HuH-7 (cell line): ENCODE measurements at regions not wholly inside any gene's neighbourhood (a gene's known extent, or its start where the extent isn't known, plus 50 kb on each side); places are given as distances from the start of the nearest gene placed in this dataset.
A peak's percentile ranks its signal among the peaks of the same experiment; 100 is the strongest.

ENCODE experiments used
- DNase-seq: peaks from one replicate; pipeline ENCODE4 v3.0.0; 2011; ENCODE audit warnings: low spot score

DNA sequence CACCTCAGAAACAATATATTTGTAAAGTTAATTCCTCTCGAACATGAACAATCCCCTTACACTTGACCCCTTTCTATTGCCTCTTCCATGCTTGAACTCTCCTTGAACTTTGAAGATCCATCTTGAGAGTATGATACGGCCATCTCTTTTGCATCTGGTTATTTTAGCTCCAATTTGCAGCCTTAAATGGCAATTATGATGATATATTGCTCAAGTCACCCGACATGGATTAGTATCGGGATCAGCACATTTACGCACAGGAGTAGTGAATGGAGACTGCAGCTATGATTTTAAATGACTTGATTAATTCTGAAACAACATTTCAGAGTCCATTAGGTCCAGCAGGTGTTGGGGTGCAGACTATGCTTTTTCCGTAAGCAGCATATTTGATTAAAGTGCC, 143.8 kb upstream of the PAQR3 start:
- no peak for DNase-seq

DNA sequence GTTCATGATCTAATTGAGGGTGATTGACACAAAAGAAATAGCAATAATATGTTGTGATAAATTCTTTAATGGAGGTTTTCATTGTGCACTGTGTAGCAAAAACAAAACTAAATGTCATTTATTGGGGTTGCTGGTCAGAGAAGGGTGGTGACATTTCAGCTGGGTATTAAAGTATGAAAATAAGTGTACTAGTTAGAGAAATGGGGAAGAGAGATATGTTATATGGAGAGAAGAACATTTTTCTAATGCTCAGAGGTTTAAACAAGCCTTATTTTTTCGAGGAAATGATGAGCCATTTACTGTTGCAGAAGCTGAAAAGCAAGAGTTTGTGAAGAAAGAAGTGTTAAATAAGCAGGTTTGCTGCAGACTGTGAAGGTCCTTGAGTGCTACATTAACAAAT, 142.7 kb upstream of the PAQR3 start:
- DNase-seq = no peak

DNA sequence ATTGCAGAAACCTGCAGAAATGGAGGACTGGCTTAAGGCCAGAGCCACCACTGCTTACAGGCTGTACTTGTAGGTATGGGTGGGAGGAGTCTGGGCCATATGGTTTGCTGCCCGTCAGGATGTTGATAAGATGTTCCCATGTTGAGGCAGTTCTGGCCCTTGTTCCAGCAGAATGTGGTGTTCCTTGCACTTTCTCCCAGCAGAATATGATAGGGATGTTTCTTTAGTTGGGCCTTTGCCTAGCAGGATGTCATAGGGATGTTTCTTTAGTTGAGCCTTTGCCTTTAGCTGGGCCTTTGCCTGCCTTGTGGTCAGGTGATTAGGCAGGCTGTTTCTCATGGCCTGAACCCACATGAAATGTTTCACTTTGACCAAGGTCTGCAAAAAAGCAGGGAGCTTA, 139.1 kb upstream of the PAQR3 start:
- no peak for DNase-seq

DNA sequence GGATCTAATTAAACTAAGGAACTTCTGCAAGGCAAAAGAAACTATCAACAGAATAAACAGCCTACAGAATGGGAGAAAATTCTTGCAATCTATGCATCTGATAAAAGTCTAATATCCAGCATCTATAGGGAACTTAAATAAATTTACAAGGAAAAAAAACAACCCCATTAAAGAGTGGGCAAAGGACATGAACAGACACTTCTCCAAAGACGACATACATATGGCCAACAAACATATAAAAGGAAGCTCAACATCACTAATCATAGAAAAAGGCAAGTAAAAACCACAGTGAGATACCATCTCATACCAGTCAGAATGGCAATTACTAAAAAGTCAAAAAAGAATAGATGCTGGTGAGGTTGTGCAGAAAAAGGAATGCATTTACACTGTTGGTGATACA, 134.8 kb upstream of the PAQR3 start:
- no peak for DNase-seq

DNA sequence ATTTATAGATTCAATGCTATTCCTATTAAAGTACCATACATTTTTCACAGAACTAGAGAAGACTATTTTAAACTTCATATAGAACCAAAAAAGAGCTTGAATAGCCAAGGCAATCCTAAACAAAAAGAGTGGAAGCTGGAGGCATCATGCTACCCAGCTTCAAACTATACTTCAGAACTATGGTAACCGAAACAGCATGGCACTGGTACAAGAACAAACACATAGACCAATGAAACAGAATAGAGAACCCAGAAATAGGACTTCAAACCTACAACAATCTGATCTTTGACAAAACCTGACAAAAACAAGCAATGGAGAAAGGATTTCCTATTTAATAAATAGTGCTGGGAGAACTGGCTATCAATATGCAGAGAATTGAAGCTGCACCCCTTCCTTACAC, 134.2 kb upstream of the PAQR3 start:
- no peak for DNase-seq

DNA sequence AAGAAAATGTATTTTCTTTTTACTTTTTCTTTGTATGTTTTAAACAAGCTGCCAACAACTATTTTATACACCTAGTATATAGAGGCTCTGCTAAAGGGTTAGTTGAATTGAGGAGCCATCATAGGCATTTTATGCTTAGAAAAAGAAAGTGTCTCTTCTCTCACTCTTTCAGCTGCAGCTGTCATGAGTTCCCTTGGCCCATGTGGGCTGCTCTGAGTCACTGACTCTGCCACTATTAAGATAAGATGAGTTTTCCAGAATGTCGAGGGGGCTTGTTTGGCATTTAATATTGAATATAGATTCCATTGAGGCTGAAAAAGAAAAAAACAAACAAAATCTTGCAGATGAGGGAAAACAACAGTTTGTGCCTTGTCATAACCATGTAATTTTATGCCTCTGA, 126.0 kb upstream of the PAQR3 start:
- DNase-seq = no peak

DNA sequence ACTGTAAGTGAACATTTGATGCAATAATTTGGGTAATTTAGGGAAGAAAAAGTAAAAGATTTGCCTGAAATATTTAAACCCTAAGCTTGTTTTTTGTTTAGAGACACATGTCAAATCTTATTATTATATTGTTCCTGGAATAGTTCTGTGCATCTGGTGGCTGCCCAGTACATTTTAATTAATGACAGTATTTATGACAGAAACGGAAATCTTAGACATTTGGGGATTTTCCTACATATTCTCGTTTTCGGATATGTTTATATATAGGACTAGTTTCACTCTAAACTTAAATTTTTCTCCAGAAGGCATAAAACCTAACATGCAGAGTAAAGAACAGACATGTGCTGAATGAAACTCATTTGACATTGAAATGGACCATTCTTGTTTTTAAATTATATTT, 125.6 kb upstream of the PAQR3 start:
- DNase-seq = no peak

DNA sequence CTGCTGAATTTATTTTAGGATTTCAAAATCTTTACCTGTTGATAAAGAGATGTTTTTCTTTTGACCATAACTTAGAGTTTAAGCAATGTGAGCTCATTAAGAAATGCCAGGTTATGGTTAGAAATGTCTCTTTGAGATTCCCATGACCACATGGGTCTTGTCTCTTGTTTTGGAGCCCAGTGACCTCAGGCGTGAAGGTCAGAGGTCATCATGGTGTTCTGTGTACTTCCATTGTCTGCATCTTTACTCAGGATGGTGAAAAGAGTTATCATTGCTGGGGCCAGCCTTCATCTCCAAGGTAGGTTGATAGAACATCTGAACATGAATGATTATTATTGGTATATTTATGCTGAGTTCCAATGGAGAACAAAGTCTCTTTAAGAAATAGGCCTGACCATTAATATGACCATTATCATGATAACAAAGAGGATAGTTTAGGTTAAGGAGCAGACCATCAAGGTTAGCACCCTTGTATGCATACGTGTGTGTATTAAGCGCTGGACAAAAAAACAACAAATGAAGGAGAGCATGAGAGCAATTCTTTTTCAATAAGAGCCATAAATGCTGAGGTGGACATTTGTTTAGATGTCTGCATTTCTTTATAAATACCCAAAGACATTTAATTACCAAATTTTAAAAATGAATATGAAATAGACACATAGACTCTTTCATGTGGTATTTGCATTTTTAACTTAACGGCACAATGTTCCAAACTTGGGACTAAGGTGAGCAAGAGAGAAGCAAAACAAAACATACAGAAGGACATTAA, 120.6 kb upstream of the PAQR3 start:
- no peak for DNase-seq

DNA sequence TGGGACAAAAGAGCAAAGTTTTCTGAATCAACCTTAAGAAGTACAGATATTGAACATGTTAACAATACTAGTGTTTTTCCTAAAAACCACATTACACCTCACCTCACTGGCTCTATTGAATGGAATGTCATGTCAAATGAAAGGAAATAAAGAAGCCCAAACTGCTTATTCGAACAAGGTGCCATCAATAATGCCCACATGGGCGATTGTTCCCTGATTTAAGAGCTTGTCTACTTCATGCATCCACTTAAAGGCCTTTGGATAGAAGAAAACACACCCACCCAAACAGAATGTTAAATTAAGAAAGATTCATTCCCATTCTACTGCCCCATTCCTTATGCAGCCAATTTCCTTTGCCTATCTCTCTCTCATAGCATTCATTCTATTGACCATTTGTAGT, 118.5 kb upstream of the PAQR3 start:
- DNase-seq = no peak

DNA sequence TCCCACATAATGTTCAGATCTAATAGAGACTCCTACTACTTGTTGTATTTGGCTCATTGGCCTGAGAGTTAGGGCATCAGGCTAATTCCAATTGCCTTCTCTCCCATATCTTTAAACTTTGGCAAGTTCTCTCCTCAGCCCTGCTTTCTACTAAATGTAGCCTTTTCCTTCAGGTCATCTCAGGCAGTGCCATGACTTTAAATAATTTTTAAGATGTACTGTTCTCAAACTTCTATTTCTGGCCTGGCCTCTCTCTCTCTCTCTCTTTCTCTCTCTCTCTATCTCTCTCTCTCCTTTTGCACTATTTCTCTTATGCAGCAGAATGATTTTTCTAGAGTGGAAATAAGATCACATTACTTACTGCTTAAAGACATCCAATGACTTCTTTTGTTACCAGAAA, 114.5 kb upstream of the PAQR3 start:
- DNase-seq = no peak

DNA sequence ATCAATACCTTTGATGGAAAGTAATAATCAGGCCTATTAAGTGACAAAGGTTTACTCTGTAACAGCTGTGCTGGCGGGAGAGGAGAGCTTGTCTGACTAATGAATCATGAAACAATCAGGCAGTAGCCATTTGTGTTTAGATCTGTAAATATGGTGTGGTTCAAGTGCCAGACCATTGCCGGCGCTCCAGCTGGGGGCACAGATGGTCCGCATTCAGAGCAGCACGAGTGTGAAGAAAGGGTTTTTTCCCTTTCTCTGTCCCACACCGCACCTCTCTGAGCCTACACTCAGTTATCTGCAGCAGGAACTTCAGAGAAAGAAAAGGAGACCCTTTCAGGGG, 111.3 kb upstream of the PAQR3 start:
- DNase-seq = no peak

DNA sequence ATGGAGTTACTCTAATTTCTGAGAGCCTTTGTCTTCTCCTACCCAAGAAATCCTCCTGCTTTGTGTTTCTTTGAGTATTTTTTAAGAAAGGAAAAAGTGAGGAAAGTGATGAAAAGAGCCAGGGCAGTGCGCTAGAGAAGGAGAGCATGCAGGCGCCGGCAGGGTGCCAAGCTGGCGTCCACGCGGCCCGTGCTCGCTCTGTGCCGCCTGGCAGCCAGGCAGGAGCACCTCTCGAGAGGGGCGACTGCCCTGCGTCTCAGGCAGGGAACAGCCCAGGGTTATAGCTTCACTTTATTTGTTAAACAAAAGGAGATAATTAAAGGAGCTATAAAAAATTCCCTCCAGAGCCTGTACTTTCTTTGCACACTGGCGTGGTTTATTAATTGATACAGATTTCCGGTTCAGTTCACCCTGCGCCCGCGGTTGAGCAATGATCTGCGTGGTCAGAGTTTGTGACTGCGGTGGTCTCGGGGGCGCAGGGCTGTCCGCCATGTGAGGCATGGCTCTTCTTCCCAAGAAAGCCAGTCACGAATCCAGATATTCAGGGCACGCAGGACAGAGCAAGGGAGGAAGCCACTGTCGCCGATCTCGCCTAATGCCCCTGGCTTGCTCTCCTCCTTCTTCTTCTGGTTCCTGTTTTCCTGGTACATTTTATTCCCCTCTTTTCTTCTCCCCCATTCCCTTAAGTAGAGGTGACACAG, 110.8 kb upstream of the PAQR3 start:
- DNase-seq = no peak

DNA sequence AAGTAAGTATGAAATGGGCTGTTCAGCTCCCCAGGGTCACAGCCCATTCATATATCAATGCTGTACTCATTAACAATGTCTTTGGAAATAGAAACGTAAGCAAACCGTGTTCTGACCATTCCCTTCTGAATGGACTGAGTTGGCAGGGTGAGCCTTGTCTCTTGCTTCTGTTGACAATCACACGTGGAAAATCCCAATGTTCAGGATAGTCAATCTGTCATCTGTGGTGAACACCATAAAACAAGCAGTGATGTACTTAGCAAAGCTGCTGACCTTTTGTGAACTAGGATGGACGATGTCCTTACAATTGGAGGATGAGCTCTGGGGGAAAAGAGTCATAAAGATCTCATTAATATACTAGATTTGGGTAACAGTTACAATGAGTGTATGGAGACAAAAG, 109.6 kb upstream of the PAQR3 start:
- DNase-seq = no peak

DNA sequence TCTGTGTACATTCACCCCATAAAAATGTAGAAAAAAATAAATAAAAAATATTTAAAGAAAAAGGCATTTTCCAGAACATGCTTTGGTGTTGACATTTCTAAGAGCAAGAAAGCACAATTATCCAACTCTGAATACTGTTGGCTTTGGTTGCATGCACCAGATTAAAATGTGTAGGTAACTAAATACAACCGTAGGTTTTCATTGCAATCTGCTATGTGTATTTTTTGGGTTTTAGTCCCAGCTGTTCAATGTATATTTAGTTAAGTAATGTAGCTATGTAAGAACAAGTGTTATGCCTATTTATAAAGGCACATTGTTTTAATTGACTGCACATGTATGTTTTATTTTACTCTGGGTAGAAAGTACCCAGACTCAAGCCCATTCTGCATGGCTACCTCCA, 108.1 kb upstream of the PAQR3 start:
- no peak for DNase-seq

DNA sequence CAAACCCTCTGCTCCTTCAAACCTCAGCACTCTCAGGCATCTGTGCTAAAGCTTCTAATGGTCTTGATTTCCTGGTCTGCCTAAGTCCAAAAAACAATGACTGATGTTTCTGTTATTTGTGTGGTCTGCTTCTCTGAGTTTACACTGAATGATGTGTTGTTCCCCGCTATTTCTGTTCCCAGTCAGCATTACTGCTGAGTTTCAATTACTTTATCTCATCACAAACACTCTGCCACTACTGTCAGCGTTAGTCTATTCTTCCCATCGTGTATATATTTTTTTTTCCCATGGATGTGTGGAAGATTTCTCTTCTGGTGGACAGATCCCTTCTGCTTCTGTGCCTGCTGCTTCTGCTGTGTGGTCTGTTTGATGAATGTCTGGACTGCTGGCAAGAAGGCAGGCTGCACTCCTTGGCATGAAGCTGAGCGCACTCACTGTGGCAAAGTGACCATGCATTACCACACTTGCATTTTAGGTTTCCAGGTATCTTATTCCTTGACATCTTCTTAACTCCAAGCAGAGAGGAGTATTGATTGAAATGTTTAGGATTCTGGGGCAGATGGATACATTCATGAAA, 106.9 kb upstream of the PAQR3 start:
- no peak for DNase-seq

DNA sequence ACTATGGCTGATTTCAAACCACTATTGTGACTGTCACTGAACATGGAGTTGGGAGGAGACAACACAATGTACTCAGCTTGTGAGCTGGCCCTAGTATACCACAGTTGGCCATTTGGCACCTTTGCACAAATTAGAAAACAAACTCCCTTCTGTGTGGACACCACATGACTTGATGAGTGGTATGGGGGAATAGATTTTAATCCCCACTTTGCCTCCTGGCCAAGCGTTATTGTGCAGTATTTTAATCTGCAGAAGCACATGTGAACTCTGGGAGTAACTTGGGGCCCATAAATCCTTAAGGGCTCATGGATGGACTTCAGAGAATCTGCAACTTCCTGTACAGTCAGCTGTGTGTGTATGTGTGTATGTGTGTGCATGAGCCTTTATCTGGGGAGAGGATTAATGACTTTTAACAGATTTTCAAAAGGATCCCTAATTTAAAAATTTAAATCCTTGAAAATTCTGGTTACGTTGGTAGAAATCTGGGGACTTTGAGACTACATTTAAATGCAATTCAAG, 105.0 kb upstream of the PAQR3 start:
- no peak for DNase-seq

DNA sequence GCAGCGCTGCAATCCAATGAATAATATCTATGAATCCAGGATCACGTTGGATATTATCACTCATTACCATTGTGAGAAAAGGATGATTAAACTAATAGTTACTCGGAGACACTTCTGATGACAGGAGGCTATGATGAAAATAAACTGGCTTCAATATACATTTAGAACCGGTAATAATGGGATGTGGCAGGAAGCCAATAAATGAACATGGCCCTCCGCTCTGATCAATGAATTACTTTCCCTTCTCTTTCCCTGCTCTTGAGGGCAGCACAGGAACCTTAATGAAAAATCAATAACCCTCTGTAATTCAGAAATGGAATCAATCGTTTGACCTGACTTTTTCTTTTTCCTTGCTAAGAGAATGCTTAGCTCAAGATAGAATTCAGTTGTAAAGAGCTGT, 103.9 kb upstream of the PAQR3 start:
- no peak for DNase-seq

DNA sequence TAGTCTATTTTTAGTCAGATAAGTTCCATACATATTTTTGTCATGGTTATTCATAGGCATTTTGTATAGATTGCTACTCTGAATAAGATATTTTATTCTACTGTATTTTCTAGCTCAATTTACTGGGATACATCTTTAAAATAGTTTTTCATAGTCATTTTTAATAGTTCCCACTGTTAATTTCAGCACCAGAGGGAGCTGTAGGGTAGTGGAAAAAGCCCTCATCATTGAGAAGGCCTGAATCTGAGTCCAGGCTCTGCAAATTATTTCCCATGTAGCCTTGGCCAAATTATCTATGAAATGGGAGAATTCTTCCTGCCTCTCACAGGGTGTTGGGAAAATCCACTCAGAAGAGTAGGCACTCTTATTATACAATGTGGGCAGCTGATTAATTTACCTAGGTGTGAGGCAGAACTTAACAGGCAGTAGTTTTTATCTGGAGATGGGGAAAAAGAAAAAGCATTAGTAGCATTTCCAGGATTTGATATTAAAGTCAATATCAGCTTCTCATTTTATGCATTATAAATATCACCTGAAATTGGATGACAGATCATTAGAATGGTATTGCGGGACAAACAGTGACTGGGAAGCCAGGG, 102.9 kb upstream of the PAQR3 start:
- peak; percentile 25 for DNase-seq

DNA sequence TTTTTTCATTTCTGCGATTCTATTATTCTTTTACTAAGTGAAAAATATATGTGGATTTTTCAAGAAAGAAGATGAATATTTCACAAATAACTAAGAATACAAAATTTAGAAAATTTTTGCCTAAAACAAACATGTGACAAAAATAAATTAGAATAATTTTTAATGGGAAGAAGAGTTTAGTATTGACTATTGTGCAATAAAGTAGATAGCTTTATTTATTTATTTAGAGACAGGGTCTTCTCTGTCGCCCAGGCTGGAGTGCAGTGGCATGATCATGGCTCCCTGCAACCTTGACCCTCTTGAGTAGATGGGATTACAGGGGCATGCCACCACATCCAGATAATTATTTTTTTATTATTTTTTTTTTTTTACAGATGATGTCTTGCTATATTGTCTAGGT, 95.3 kb upstream of the PAQR3 start:
- no peak for DNase-seq

DNA sequence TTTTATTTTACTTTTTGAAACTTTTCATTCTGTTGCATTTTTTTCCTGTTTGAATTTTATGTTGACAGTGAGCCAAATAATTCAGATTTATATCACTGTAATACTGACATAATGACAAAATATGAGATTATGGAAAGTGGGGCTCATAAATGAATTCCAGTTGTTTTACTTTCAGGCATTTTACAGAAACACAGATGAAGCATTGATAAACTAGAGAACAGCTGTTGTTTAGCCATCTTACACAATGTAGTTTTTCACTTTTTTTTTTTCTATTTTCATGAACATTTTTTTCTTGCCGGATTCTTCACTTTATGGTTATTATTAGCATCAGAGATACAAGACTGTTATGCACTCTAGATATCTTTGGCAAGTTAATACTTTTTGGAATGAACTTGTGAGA, 91.7 kb upstream of the PAQR3 start:
- no peak for DNase-seq

DNA sequence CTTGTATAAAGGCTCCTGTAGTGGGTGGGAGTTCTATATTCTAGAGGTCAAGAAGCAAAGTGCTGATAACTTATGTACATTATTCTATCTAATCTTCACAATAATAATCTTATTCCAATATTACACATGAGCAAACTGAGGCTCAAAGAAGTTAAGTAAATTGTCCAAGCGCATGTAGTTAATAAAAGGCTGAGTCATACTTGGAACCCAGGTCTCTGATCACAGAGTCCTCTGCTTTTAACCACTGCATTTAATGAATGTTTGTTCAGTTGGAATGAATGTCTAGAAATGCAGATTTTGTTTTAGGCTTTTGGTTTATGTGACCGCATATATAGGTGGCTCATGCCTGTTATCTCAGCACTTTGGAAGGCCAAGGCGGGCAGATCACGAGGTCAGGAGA, 88.4 kb upstream of the PAQR3 start:
- DNase-seq = no peak

DNA sequence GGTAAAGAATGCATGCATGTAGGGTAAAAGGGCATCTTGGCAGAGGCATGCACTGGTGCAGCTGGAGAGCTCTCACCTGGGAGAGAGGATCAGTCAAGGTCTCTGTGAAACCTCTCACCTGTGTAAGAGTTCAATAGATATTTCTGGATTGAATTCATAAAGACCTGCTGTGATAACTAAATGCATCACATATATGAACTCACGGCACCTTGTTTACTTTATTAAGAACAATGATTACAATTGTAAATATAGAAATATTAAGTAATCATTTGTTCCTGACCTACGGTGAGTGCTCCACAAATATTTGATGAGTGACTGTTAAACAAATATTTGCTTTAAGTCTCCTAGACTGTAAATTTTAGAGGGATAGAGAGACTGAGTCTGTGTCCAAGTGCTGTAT, 85.9 kb upstream of the PAQR3 start:
- no peak for DNase-seq
